Activated CD8-positive, alpha-beta memory T cell treated with anti-CD3 and anti-CD28 coated beads for 48 hours (primary cell): ENCODE measurements at regions not wholly inside any gene's neighbourhood (a gene's known extent, or its start where the extent isn't known, plus 50 kb on each side); places are given as distances from the start of the nearest gene placed in this dataset.

Source experiments
- DNase-seq, 3 experiments: peaks; one replicate each; pipeline ENCODE4 v3.0.0-alpha.2; 2020; ENCODE audit warnings: low read depth in 2 of 3, low spot score in 2 of 3

DNA sequence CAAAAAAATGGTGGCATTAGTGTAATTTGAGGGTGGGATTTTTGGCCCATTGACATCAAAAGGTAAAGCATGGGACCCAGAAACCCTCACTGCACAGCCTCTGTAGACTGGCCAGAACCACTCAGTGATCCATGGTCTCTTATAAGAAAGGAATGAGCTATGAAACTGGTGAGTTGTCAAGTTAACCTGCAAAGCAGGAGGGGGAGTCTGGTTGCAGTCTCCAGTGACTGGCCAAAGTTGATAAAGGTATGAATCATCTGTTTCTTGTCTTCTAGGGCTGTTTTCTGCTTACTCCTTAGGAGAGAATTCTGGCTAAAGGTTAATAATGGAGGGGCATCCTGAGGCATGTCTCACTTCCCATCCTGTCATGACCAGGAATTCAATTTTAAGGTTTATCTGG, 325.2 kb downstream of the TLR4 start:
- DNase-seq: no peak

DNA sequence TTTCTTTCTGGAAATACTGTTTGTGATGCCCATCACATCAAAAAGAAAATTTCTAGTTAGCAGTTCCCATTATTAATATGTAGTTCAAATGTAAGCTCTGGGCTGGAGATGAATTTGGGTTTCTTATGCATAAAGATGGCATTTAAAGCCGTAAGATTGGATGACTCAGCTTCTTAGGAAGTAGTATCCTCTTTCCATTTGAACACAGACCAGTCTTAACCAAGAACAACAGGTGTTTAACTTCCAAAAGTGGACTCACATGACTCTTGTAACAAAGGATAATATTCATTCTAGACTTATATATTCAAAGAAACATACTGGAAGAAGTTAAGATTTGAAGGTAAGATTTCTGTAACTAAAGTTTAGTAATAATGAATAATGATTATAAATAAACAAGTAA, 330.5 kb downstream of the TLR4 start:
- DNase-seq: no peak

DNA sequence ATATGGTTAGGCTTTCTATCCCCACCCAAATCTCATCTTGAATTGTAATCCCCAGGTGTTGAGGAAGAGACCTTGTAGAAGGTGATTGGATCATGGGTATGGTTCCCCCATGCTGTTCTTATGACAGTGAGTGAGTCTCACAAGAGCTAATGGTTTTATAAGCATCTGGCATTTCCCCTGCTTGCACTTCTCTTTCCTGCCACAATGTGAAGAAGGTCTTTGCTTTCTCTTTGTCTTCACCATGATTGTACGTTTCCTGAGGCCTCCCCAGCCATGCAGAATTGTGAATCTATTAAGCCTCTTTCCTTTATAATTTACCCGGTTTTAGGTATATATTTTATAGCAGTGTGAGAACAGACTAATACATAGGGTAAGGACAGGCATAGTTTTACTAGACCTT, 334.5 kb downstream of the TLR4 start:
- DNase-seq: no peak

DNA sequence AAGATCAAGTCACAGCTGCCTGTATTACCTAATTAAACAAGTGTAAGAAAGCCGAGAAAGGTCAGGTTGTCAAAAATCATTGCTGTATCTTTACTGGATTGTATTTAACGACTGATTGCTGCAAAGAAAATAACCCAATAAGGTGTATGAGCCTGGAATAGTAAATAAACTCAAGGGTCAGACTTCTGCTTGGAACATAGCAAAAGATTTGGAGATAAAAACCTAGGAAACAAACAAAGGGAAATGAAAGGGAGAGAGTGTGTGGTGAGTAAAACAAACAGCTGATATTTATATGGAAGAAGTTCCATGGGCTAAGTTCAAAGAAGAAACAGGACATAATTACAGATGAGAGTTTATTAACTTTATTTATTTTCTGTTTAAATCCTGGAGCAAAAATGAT, 354.0 kb downstream of the TLR4 start:
- no peak for DNase-seq

DNA sequence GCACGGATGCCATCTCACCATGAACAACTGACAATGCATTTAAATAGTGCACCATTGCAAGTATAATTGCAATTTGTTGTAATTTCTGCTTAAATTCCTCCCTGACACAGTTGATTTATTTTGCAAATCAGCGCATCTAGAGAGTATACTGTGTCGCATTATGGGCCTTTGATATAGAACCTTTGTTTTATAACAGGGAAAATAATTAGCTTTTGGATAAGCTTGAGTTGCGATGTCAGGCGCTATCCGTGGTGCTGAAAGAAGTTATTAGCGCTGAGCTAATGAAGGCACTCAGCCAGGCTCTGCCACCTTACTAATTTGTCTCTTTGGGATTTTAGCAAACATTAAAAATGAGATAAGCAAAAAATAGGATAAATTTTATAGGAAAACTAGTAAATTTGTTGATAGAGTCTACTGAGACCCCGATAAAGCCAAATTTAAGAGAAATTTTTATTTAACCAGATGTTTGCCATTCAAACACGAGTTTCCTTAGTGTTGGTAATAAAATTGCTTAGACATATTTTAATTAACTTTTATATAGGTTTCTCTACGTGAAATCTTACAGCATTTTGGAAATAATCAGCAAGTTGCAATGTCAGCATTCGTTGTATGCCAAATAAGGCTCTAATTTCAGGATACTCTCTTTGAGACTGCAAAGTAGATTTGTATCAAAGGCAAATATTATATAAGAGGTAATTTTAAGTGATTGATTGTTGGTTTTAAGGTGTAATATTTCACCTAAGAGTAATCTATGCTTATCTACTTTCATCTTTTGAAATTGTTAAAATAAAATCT, 355.5 kb downstream of the TLR4 start:
- no peak for DNase-seq

DNA sequence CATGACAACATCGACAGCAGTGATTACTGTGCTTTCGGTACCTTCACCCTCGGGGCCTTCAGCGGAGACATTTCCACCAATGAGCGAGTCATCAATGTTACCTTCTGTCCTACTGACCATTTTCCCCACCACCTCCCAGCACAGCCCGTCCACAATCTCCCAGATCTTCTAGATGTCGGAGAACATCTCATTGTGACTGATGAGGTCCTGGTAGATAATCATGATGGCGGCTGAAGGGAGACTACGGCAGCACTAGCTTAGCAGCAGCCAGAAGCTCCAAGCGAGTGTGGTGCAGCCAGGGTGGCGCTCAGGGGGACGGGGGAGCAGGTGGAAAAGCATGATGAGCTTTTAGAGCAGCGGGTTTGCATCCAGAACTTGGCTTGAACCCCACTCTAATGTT, 379.0 kb downstream of the TLR4 start:
- DNase-seq: no peak

DNA sequence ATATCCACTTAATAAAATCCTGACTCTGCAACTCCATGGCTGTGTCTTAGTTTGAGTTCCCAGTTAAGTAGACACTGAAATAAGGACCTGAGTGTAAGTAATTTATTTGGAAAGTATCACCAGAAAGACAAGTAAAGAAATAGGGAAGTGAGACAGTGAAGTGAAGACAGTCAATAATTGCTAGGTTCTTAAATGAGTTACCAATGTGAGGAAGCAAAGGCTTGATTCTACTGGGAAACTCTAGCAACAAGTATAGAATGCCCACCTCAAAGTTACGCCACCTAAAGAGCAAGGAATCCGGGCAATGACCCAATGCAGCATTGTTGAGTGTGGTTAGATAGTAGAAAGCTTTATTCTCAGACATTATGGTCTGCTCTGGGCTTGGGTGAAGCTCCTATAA, 383.9 kb downstream of the TLR4 start:
- no peak for DNase-seq

DNA sequence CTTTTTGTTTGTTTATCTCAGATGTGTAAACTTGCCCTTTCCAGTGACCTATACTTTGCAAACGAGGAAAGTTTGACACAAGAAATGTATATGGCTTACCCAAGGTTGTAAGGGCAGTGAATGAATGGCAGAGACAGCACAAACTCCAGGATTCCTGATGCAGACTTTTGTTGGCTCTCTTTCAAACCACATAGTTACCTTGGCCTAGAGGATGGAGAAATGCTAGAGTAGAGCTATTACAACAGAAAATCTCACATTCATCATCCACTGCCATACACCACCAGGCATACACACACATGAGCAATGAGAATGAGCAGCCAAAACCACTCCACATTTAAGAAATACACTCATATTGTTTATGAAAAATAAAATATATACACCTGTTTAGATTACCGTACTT, 387.0 kb downstream of the TLR4 start:
- no peak for DNase-seq

DNA sequence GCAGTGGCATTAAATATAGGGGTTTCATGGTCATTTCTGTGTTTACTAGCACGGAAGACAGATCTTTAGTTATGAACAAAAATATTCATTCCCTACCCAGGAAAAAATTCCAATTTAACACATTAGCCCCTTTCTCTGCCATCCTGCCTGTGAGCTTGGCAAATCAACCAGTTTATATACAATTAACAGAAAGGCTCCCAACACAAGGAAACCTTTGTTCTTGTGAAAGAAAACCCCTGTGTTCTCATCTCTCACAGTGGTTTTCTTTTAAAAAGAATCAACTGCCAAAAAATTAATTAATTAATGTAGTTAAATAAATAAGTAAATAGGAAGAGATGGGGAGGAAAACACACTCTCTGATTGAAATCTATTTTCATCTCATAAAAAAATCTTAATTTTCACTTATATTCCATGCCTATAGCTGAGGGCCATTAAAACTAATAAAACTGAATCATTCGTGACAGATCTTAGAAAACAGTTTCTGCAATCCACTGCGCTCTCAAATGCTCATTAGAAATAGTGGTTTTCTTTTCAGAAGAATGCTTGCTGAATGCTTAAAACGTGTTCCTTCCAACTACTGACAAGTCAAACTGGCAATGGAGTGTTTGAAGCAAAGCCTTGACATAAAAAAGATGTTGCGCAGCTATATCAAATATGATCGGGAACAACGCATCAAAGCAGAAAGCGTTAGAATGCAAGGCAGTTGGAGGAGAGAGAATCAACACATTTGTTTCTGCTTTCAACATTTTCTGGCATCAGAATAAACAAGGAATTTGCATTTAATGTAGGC, 387.7 kb downstream of the TLR4 start:
- no peak for DNase-seq

DNA sequence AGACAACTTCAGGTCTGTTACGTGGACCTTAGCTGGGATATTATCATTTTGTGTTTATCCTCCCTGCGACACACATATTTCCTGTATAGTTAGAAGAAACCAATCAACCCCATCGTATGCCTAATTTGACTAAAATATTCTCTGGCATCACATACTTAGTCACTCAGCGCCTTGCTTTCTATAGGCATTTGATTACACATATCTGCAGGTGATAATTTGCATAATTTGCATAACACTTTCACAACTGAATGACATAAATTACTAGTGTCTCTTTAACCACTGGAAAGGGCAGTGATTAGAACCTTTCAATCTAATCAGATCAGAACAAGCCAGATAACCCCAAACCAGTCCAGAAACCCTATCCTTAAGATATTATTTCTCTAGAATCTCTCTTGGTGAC, 390.2 kb downstream of the TLR4 start:
- DNase-seq: no peak

DNA sequence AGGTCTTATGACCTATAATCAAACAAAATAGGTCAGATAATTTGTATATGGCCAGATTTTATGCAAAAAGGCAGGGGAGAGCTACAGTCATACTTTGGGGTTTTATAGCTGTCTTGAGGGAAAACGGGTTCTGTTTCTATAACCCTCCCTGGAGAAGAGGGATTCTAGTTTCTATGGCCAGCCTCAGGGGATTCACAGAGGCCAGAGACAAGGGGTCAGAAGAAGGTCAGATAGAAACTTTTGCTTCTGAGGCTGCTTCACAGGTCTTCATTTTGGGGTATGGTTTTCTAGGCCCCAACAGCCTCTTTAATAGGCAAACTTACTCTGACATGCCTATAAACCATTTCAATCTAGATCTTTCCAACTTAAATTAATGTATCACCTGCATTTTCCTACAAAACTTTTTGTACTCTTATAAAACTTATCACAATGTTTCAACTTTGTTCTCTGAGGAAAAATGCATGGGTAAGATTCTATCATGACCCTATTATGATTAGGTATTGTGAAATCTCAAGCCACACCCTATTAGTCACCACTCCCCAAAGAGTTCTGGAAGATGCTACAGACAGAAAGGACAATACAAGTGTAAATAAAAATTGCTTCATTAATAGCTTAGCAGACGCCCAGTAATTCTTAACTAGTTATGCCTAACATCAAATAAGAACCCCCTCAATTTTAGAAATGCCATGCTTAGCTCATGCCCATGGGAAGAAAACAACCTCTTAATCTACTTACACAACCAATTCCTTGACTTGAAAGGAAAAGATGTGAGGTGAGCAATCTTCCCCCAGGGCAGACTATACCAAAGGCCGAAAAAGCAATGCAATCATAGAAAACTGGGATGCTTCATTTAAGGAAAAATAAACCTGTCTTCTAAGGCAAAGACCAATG, 396.6 kb downstream of the TLR4 start:
- DNase-seq: no peak

DNA sequence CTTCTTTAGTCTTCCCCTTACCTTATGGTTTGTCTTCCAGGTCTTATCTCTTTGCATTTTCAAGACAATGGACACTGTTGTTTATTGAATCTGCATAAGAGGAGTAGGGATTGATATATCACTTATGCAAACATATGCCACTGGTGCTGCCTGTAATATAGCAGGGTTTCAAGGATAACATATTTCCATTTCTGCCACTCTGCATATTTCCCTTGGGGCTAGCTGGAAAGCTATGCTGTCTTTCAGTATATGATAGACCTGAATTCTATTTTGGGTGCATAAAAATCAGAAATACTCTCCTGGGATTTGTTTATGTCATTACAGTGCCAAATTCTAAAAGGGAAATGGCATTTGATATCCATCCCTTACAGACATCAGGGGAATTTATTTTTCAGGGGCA, 400.2 kb downstream of the TLR4 start:
- DNase-seq: no peak

DNA sequence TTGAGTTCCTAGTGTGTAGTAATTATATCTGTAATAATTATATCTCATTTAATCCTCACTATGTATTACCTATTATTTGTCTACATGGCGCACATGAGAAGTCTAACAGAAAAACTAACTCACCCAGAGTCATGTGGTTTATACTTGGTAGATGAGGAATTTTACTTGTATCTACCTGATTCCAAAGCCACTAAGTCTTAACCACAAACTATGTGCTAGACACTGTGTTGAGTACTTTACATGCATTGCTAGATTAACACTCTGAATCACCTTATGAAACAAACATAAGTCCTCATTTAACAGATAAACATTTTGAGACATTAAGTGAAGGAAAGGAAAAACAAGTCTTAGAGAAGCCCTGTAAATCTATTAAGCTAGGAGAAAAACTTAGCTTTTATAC, 404.8 kb downstream of the TLR4 start:
- DNase-seq: no peak

DNA sequence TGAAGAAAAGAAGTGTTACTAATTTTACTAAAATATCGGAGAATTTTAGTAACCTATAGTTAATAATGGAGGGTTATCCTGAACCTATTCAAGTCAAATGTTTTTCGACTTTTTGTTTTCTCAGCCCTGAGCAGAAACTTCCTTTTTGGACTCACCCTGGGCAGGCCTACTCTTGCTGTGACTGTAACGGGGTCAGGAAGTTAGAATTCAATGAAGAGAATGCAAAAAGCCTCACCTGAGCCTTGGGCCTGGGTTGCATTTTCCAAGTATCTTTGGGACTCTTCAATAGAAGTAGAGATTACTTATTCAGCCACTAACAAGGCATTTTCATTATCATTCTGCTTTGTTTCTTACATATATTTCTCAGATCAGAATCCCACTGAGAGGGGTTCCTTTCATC, 405.3 kb downstream of the TLR4 start:
- no peak for DNase-seq

DNA sequence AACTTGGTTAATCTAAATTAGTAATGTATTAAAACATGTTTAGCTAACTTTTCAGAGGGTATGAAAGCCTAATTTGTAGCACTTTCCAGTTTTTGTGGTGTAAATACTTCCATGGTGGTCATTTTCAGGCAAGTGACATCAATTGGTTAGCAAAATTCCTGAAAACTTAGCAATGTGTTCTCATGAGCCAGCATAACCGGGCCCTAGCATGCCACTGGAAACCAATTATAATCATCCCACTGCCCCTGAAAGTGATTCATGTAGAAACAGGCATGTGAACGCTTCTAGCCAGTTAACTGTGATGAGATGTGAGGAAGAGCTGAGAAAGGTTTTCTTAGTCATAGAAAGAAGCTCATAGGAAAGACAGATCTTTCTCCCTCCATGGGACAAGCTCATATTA, 417.2 kb downstream of the TLR4 start:
- no peak for DNase-seq

DNA sequence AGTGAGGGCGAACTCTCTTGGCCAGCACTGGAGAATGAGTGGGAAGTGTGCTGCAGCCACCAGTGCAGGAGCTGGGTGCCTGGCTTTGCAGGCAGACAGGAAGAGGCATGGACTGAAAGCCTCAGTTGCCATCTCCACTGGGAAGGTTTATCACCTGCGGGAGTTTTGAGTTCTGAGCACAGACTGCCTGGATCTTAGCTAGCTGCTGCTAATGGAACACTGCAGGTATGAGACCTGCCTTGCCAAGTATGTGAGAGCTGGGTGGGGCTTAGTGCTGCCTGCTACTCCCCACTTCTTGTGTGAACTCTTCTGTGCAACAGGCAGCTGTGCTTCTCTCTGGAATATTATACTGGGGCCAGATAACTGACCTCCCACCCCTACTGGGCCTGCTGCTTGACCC, 424.1 kb downstream of the TLR4 start:
- no peak for DNase-seq

DNA sequence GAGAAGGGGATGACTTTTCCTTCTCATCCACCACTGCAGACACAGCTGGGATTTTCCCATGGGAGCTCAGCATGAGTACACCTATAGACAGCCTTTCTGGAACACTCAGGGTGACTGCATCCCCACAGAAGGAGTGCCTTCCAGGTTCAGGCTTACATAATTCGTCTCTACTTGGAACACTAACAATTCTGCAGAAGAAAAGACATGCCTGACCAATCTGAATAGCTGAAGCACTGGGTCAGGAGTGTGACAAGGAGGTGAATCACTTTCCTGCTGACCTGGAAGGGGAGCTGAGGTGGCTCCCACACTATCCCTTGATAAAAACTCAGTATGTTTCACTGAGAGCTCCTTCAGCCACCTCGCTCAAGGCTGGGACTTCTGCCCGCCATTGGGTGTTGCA, 425.3 kb downstream of the TLR4 start:
- DNase-seq: no peak

DNA sequence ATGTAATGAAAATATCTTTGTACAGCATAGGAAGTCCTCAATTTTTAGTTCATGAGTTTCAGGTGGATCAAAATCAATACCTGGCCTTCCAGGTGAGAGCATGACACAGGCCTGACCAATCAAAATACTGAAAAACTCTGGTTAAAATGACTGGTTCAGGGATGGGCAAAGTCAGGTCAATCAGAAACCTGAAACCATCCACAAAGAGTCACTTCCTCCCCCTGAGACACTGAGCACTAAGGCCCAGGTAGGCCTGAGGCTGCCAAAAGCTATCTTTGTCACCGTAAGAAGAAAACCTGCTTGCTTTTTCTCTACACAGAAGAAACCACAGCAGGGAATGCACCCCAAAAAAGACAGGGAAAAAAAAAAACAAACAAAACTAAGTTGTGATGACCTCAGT, 444.8 kb downstream of the TLR4 start:
- no peak for DNase-seq

DNA sequence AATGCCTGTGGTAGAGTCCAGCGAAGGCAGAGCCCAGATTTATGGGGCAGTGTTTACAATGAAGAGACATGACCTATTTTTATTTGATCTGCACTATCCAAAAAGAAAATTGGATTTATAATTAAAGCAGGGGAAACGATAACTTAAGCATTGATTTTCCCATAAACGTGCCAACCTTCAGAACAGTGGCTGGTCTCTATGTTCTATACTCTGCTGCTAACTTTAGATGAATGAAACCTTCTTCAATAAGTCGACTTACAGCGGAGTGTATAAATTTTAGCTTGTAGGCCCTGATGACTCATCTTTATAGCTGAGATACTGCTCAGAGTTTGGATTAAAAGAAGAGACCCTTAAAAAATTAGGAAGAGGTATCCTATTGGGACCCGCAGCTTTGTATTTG, 452.6 kb downstream of the TLR4 start:
- no peak for DNase-seq

DNA sequence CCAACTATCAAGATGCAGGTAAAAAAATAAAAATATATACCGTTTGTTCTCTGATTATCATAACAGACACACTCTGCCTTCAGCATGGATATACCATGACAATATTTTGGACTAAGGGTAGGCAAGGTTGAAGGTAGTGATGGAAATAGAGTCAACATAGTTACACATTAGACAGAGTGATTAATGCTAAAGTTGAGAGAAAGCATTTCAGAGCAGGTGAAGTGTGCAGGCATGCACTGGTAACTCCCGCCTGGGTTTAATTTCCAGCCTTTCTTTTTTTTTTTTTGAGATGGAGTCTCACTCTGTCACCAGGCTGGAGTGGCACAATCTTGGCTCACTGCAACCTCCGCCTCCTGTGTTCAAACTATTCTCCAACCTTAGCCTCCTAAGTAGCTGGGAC, 458.5 kb downstream of the TLR4 start:
- no peak for DNase-seq

DNA sequence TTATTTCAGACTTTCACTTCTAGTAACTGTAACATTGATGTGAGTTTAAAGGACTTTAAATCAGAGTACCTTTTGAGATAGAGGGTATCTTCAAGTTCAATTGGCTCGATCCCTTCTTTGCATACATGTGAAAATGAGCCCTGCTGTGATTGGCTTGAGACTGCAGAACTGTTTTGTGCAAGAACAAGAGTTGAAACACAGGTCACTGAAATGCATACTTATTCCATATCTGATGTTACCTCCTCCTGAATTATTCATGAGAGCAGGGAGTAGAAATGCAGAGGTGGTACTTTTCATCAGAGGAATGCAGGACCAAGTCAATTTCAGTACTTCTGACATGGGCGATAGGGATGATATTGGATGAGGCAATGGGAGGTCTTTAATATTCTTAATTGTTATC, 459.5 kb downstream of the TLR4 start:
- no peak for DNase-seq

DNA sequence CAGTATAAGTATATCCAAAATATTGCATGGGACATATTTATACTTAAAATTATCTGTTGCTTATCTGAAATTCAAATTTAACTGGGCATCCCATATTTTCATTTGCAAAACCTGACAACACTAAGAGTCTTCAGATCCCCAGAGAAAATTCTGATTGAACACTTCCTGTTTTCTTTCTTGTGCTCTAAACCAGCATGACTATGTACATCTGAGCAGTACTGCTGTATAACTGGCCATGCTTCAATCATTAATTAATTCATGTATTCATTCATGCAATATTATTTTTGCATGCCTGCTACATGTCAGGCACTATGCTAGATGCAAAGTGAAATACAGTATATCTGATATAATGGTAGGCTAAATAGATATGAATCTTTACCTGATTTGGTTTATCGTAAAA, 461.2 kb downstream of the TLR4 start:
- DNase-seq: no peak
